ENCODE measurements at regions not wholly inside any gene's neighbourhood (a gene's known extent, or its start where the extent isn't known, plus 50 kb on each side); places are given as distances from the start of the nearest gene placed in this dataset.
"Not testable (repeated sequence)": the region's sequence is repeated elsewhere in the genome, so short reads cannot be mapped to it uniquely, and the experiment has no call there.

DNA sequence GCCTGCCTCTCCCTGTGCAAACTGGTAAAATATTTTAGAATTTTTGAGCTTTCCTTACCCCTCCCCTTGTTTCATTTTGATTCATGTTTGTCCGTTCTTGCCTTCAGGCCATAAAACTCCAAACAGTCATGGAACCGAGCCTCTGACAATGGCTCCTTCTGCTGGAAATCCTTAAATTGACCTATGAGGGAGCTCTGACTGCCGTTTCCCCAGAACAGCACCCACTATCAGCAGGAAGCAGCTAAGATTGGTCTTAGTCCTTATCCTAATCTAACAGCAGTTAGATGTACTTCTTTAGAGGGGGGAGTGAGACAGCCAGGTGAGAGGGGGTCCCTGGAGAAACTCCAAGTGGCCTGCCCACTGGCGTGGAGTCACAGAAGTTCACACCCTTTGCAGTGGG is 106.7 kb downstream of the FAM174A start:
- DNase-seq (ENCODE audit: low read depth in 2 of 2): no peak

DNA sequence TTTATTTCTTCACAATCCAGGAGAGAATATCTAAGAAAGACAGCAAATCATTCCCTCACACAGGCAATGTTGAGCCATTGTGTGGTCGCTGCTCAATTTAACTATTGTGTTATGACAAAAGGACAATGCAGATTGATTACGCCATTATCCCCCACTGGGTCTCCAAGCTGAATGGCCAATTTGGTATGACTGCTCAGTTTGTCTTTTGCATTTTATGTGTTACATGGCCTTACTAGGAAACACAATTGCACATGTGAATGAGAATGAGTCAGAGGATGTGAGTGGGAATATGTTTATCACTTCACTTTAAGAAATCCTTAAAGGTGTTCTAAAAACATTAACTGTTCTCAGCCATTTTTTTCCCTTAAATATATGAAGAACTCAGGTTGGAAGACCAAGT is 108.3 kb downstream of the FAM174A start:
- no peak for DNase-seq (ENCODE audit: low read depth in 2 of 2)

GRCh38 chr5:100644185-100644584 is 109.0 kb downstream of the FAM174A start:
- DNase-seq (ENCODE audit: low read depth in 2 of 2): no peak

DNA sequence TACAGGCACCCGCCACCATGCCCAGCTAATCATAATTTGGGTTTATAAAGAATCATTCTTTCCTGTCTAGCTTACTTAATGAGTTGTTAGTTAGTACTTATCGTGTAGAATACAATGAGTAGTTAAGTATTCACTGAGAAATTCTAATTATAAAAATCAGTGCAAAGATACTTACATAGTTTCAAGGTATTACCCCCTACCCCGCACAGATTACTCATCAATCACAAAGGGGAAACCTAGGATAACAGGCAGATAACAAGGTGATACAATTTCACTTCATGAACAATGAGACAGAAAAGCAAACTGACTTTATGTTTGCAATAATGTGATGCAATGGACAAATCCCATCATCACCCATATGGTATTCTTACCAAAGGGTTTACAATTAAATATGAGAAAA is 109.6 kb downstream of the FAM174A start:
- DNase-seq (ENCODE audit: low read depth in 2 of 2): no peak

- no peak for DNase-seq (ENCODE audit: low read depth in 2 of 2)
These were observed 110.8 kb downstream of the FAM174A start for GRCh38 chr5:100646011-100646410.

DNA sequence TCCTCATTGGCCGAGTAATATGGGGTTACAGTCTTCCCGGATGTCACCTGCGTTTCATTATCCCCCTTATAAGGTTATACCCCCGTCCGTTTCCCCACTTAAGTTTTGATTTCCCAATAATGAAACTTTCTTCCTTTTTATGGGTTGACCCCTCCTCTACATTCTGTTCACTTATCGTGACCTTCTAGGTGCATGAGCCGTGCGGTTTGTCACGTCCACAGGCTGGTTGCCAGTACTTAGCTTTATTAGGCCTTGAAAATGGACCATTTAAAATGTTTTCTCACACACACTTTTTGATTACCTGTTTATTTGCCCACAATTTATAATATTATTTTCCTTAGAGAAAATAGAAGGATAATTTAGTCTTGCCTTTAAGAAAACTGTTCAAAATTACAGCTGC is 111.5 kb downstream of the FAM174A start:
- no peak for DNase-seq (ENCODE audit: low read depth in 2 of 2)

DNA sequence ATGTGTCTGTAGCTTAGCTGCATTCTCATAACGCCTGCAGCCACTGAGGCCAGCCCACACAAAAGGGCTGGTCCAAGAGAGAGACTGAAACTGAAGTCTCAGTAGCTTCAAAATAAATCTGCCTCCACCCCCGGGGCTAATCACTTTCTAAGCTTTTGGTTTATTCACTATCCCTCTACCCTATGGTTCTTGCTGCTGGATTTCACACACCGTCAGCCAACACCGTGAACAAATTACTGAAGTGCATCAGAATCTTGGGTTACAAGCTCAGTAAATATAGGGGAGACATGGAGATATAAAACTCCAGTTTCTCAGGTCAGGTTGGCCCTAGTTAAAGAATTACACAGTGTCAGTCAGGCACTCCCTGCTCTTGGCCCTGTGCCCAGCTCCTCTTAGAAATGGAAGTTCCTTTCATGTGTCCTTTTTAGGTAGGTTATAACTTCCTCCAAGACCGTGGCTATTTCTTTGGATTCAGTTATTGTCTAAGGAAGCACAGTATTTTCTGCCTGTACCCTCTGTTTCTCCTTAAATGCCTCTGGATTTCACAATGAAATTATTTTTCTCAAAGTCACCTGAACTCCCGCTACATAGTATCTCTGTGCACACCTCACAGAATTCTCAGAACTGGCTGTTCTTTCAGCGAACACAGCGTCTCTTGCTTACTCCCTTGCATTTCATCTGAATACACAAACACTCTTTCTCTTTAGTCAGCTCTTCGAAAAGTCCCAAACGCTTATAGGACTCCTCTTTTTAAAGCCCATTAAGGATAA is 112.5 kb downstream of the FAM174A start:
- DNase-seq (ENCODE audit: low read depth in 2 of 2): no peak

- no peak for DNase-seq (ENCODE audit: low read depth in 2 of 2)
These were observed 119.7 kb downstream of the FAM174A start for GRCh38 chr5:100654895-100655294.

DNA sequence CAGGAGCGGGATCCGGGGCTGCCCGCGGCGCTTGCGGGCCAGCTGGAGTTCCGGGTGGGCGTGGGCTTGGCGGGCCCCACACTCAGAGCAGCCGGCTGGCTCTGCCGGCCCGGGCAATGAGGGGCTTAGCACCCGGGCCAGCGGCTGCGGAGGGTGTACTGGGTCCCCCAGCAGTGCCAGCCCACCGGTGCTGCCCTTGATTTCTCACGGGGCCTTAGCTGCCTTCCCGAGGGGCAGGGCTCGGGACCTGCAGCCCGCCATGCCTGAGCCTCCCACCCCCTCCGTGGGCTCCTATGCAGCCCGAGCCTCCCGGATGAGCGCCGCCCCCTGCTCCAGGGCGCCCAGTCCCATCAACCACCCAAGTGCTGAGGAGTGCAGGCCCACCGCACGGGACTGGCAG is 121.6 kb downstream of the FAM174A start:
- not testable (repeated sequence) for DNase-seq (ENCODE audit: low read depth in 2 of 2)

- no peak for DNase-seq (ENCODE audit: low read depth in 2 of 2)
These were observed 124.1 kb downstream of the FAM174A start for GRCh38 chr5:100659080-100659795.

DNA sequence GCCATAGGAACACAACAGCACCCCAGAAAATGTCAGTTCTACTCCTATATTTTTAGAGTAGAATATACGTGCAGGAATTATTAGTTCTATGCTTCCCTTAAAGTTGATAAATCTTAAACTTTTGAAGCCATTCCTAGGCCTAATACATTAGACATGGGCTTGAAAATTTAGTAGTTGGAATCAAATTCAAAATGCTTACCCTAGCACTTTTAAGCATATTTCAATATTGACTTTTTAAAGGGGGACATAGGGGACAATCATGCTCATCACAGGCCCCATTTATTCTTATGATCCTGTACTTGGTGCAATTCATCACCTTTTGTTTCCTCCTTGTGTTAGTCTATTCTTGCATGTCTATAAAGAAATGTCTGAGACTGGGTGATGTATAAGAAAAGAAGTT is 129.0 kb downstream of the FAM174A start:
- no peak for DNase-seq (ENCODE audit: low read depth in 2 of 2)

DNA sequence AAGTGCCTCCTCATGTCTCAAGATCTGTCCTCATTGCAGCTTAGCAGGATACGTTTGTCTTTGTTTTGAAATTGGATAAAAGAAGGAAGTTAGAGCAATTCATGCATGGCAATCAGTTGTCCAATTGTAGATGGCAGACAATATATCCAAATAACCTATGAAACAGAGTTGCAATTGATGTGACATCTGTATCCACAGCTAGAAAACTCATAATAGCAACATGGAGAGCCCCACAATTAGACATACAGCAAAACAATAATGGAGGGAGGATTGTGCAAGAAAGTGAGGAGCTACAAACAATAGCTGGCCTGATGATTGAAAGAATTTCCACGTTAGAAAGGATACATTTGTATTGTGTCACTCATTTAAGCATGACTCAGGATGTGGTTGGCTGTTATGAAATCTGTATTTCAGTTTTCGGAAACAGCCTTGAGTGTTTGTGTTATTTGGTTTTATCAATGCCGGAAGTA is 132.0 kb downstream of the FAM174A start:
- peak; percentile 30 to 34 for DNase-seq (ENCODE audit: low read depth in 2 of 2)

- no peak for DNase-seq (ENCODE audit: low read depth in 2 of 2)
These were observed 133.3 kb downstream of the FAM174A start for GRCh38 chr5:100668511-100668910.

- peak; percentile 47 to 52 for DNase-seq (ENCODE audit: low read depth in 2 of 2)
These were observed 141.8 kb downstream of the FAM174A start for GRCh38 chr5:100676817-100677631.

DNA sequence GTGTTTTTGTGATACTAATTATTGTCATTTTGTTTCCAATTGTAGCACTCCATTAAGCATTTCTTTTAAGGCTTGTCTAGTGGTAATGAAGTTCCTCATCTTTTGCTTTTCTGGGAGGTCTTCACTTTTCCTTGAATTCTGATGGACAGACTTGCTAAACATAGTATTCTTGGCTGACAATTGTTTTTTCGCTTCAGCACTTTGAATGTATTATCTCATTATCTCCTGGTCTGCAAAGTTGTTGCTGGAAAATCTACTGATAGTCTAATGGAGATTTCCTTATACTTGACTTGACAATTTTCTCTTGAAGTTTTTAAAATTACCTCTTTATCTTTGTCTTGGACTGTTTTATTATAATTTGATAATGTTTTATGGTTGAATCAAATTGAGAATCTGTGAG is 147.5 kb downstream of the FAM174A start:
- DNase-seq (ENCODE audit: low read depth in 2 of 2): no peak

DNA sequence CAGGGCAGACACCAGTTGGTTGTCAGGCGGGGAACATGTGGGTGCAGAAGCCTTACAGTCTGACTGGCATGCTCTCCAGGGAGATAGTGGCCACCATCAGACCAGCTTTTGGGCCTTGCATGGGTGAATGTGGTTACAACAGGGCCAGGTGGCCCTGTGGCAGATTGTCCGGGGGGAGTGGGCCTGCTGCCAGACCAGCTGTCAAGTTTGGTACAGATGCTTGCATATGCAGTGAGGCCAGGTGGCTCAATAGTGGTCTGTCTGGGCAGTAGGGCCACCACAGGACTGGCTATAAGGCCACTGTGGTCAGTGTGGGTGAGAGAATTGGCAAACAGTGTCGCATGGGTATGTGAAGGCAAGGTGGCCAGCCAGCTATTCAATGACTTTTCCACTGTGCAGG is 148.7 kb downstream of the FAM174A start:
- no peak for DNase-seq (ENCODE audit: low read depth in 2 of 2)

- DNase-seq (ENCODE audit: low read depth in 2 of 2): not testable (repeated sequence)
These were observed 149.9 kb downstream of the FAM174A start for GRCh38 chr5:100685122-100685521.

DNA sequence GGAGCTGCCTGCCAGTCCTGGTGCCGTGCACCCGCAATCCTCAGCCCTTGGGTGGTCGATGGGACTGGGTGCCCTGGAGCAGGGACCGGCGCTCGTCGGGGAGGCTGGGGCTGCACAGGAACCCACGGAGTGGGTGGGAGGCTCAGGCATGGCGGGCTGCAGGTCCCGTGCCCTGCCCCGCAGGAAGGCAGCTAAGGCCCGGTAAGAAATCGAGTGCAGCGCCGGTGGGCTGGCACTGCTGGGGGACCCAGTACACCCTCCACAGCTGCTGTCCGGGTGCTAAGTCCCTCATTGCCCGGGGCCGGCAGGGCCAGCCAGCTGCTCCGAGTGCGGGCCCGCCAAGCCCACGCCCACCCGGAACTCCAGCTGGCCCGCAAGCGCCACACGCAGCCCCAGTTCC is 153.7 kb downstream of the FAM174A start:
- not testable (repeated sequence) for DNase-seq (ENCODE audit: low read depth in 2 of 2)

DNA sequence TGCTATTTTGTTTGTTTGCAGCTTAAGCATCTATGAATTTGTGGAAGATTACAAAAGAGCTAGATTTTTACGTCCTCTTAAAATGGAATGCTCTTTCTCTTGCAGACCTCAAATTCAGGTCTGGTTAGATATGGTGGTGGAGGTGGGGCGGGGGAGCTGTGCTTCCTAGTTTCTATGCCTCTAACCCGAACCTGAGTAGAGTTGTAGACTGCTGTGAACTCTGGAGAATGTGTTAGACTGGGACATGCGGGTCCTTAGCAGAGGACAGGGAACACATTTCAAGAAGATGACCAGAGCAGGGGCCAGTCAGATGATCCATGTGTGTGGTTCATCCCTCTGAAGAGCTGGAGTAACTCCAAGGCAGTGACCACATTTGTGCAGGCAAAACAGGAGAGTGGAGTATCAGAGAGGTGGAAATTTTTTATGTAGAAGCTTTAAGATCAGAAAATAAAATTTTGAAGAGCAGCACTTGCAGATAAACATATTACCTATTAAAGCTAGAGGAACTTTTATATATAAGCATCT is 154.9 kb downstream of the FAM174A start:
- no peak for DNase-seq (ENCODE audit: low read depth in 2 of 2)

GRCh38 chr5:100691085-100691484 is 155.9 kb downstream of the FAM174A start:
- DNase-seq (ENCODE audit: low read depth in 2 of 2): no peak

DNA sequence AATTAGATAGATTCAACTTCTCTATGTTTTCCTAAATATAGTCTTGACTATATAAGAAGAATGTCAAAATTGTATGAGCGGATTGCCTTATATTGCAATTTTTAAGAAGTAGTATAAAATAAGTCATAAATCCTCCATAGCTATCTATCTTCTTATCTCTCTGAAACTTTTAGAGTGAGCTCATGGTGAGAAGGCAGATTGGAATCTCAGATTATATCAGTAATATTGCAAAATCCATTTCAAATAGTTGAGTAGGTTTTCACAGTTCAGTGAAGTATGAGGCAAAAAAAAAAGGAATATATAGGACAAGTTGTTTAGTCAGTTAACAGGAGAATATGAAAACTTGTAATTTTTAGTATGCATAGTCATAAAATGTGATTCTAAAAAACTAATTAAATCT is 156.4 kb downstream of the FAM174A start:
- DNase-seq (ENCODE audit: low read depth in 2 of 2): peak; percentile 42 to 45

DNA sequence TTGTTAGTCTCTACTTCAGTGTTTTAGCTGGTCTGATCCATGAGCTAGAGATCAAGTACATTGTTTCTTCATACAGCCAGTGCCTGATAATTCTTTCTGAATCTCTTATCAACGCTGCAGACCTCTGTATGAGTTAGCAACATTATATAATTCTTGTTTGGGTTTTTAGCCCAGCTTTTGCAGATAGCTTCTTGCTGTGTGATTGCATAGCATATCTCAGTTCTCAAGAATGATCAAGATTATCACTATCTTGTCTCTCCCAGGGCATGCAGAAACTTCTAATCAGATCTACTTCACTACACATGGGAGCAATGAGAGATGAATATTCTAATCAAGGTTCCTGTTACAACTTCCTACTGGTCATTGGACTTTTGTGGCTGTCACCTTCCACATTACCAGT is 158.3 kb downstream of the FAM174A start:
- DNase-seq (ENCODE audit: low read depth in 2 of 2): no peak

Measured in fibroblast of skin of left quadriceps (primary cell).